ENCODE measurements at regions not wholly inside any gene's neighbourhood (a gene's known extent, or its start where the extent isn't known, plus 50 kb on each side); places are given as distances from the start of the nearest gene placed in this dataset.
A peak's percentile ranks its signal among the peaks of the same experiment; 100 is the strongest.

DNA sequence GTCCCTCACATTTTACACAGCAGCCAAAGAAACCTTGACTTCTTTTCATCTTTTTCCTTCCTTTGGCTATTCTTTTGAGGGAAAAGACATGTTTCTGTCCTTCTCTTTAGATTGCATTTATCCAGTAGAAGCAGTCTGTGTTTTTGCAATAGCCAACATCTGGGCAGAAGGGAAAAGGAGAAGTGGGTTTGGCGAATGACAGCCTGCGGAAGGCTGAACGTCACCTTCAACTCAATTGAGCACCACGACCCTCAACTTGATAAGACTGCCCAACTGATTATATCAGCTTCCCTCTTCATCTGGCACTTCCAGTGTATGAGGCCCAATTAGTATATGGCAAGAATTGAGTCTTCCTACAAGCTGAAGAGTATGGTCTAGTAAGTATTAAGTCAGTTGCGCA, 1997.6 kb upstream of the WWC1 start (continued):
- TF ChIP-seq USF1 (IDR thresholded peaks at IDR 0.05; ENCODE audit: borderline replicate concordance, extremely low read length, insufficient read depth, low read depth, low read length) = no peak
- no peak for TF ChIP-seq MEF2A (IDR thresholded peaks at IDR 0.05; ENCODE audit: insufficient read depth, low read depth, low read length)
- no peak for TF ChIP-seq POLR2AphosphoS5 (IDR thresholded peaks at IDR 0.05; ENCODE audit: low read length)

DNA sequence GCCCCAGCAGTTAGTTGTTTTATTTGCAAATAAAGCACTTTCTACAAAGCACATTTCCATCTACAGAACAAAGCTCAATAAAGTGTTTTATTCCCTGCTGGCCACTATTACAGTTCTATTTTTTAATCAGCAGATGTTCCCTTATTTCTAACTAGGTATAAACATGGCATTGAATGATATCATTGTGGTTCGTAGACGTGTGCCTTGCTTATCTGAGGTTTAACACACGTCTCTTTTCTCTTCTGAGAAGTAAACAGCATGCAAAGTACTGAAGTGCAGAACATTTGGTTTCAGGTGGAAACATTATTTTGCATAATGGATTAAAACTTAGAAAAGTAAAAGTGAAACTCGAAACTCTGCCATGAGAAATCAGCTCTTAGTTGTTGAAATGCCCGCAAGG, 1989.3 kb upstream of the WWC1 start:
- SMC1A ChIA-PET (ENCODE audit: uncharacterized antibody, unreplicated experiment) = no interaction called here
- Histone ChIP-seq H3K4me2 (ENCODE audit: control insufficient read depth, insufficient read depth) (no peak overlapping the region), H3K4me3 (no peak overlapping the region), H3K36me3 (ENCODE audit: control insufficient read depth in 2 of 2, insufficient read depth in 2 of 2, low read length in 1 of 2) (no peaks in the 10 kb centered on the region), H3K9ac (ENCODE audit: control insufficient read depth, insufficient read depth, low read length) (no peak overlapping the region), H3K27me3 (replicated peaks in 1 of 2; ENCODE audit: control insufficient read depth in 2 of 2, insufficient read depth in 2 of 2, low read length in 1 of 2) (no peaks in the 10 kb centered on the region), H3K27ac (ENCODE audit: control insufficient read depth, insufficient read depth) (no peak overlapping the region), H4K20me1 (ENCODE audit: control insufficient read depth, insufficient read depth) (no peaks in the 10 kb centered on the region), H2AFZ (ENCODE audit: control insufficient read depth, low read depth, low read length) (no peak overlapping the region), H3K4me1 (ENCODE audit: control insufficient read depth, insufficient read depth, low read length) (no peaks in the 10 kb centered on the region), H3K9me3 (replicated peaks; ENCODE audit: control insufficient read depth, insufficient read depth, low read length) (no peaks in the 10 kb centered on the region; the same call in 2 of the 3 replicates), H3K79me2 (ENCODE audit: control insufficient read depth, insufficient read depth, low read length) (no peaks in the 10 kb centered on the region)
- FAIRE-seq (no peak), ATAC-seq (peak; percentile 70), DNase-seq (ENCODE audit: low read depth, low spot score) (no peak)
- CTCF ChIA-PET = no interaction called here
- POLR2A ChIA-PET = no interaction called here
- RAD21 ChIA-PET (ENCODE audit: unreplicated experiment) = no interaction called here
- no TSS peak for BruUV-seq (replicated peaks)
- intact Hi-C loops (cut with micrococcal nuclease; ENCODE audit: unreplicated experiment) (no loop called here), in situ Hi-C loops (cut with MboI) (no loop called here)
- 17% methylated on average over 5 of the region's 5 CpGs for WGBS (ENCODE audit: insufficient coverage, insufficient replicate concordance, low lambda C conversion rate, missing lambda C conversion rate)
- TF ChIP-seq EP300 (IDR thresholded peaks at IDR 0.05; ENCODE audit: borderline replicate concordance in 1 of 2, control insufficient read depth in 1 of 2, low read depth in 2 of 2, low read length in 2 of 2) (peak in 1 of 2 experiments; percentile 14; a peak in 1 of 4 replicates), SP1 (IDR thresholded peaks at IDR 0.05; ENCODE audit: low read depth, low read length) (no peak), ATF7 (IDR thresholded peaks at IDR 0.05; ENCODE audit: low read depth) (peak; percentile 53; the same call in 1 of the 2 replicates), BHLHE40 (IDR thresholded peaks at IDR 0.05; ENCODE audit: borderline replicate concordance in 1 of 2, low read depth in 2 of 2, low read length in 1 of 2) (0 out of 4 replicates have a peak, but pooled peaks have one; percentile 38 to 39)

Data from GM12878 (cell line).